NB4 (cell line): ENCODE measurements at regions not wholly inside any gene's neighbourhood (a gene's known extent, or its start where the extent isn't known, plus 50 kb on each side); places are given as distances from the start of the nearest gene placed in this dataset.

Source experiments
- DNase-seq: peaks from one replicate; pipeline ENCODE4 v3.0.0; 2010; ENCODE audit warnings: low read depth
- H3K4me3 ChIP-seq: one replicate; pipeline ENCODE4 v1.5.1; 2011; ENCODE audit warnings: mild to moderate bottlenecking, low read depth, low read length, moderate library complexity
- CTCF ChIP-seq: IDR thresholded peaks from one replicate; pipeline ENCODE4 v1.5.1; 2012; ENCODE audit warnings: low read depth, low read length
- MAX ChIP-seq: IDR thresholded peaks from 2 replicates; pipeline ENCODE4 v1.6.1; 2011; ENCODE audit warnings: low read depth, low read length
- MYC ChIP-seq: IDR thresholded peaks from 2 replicates; pipeline ENCODE4 v1.6.1; 2011; ENCODE audit warnings: low read depth, low read length
- POLR2A ChIP-seq: IDR thresholded peaks from 2 replicates; pipeline ENCODE4 v1.6.1; 2011; ENCODE audit warnings: mild to moderate bottlenecking; ENCODE audit not compliant: insufficient read length; ENCODE audit errors: extremely low read depth

DNA sequence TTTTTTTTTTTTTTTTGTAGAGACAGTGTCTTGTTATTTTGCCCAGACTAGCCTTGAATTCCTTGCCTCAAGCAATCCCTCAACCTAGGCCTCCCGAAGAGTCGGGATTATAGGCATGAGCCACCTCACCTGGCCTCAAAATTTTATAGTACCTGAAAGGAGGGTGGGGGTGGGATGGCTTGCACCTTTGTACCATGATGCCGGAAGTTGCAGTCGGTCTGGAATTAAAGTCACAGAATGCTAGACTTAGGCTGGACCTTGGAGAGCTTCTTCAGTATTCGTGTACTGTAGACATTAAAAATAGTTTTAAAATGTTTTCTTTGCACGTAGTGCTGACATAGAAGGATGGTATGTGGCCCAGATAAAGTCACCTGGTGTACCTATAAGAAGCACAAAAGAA is 280.9 kb downstream of the STIM2 start:
- TF ChIP-seq POLR2A (no peak), MAX (no peak), CTCF (no peak), MYC (no peak)
- no peak for DNase-seq
- no peak overlapping the region for H3K4me3 ChIP-seq

DNA sequence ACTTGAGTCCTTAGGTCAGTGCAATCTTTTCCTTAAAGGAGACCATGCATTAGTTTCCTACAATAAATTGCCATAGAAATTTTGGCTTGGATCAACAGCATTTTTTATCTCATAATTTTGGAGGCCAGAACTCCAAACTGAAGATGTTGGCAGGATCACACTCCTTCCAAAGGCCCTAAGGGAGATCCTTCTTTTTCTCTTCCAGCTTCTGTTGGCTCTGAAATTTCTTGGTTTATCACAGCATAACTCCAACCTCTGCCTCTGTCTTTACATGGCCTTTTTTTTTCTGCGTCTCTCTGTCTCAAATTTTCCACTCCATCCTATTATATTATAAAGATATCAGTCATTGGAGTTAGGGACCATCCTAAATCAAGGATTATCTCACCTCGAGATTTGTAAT is 282.2 kb downstream of the STIM2 start:
- DNase-seq, result no peak
- TF ChIP-seq CTCF (no peak), MAX (no peak), MYC (no peak), POLR2A (no peak)
- H3K4me3 ChIP-seq, result no peak overlapping the region

- DNase-seq, result no peak
- TF ChIP-seq MYC (no peak), MAX (no peak), CTCF (no peak), POLR2A (no peak)
- no peak overlapping the region for H3K4me3 ChIP-seq
Observed at GRCh38 chr4:27145597-27145996, 285.0 kb downstream of the STIM2 start.

GRCh38 chr4:27148211-27148895 is 287.7 kb downstream of the STIM2 start:
- H3K4me3 ChIP-seq, result no peak overlapping the region
- no peak for DNase-seq
- TF ChIP-seq CTCF (no peak), MYC (no peak), MAX (no peak), POLR2A (no peak)

DNA sequence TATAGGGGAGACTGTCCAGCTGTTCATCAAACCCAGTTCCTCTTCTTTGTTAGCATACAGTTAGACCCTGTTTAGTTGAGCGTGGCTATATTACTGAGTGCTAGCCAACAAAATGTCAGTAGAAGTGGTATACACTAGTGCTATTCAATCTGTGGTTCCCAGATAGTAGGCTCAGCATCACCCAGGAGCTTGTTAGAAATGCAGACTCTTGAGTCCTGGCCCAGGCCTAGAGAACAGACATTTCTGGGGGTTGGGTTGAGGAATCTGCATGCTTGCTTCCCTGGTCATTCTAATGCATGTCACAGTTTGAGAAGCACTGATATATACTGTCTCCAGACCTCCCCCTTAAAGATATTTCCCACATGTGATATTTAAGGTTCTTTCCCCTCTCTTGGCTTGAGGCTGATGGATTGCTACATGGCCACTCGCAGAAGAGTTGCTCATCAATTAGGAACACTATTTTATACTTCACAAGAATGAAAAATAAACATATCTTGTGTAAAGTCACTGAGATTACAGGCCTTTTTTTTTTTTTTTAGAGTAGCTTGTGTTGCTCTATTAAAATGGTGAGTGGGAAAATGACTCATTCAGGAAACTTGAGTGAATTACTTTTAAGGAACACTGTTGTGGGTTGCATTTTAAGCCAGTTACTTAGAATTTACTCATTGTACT is 289.0 kb downstream of the STIM2 start:
- H3K4me3 ChIP-seq, result no peak overlapping the region
- no peak for DNase-seq
- no peak for TF ChIP-seq MYC

DNA sequence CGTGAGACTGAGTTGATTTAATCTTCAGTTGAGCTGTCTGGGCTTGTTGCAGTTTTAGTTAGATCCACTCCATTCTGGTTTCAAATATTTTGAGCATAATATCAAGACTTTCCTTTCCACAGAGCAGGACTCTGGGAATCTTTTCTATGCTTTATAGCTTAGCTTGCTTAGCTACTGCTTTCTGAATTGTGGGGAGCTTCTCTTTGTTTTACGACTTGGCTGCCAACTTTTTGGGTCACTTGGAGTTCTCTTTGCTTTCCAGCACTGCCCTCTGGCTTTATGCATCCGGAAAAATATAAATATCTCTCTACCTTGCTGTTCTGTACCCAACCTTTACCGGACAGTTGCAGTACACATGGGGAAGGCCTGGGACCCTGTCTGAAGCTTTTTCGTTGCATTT is 292.1 kb downstream of the STIM2 start:
- DNase-seq, result no peak

More for the DNA sequence above, 292.1 kb downstream of the STIM2 start:
- H3K4me3 ChIP-seq, result no peak overlapping the region
- no peak for TF ChIP-seq CTCF
- no peak for TF ChIP-seq MYC
- TF ChIP-seq MAX, result no peak
- TF ChIP-seq POLR2A, result no peak
